ENCODE measurements at regions not wholly inside any gene's neighbourhood (a gene's known extent, or its start where the extent isn't known, plus 50 kb on each side); places are given as distances from the start of the nearest gene placed in this dataset.

DNA sequence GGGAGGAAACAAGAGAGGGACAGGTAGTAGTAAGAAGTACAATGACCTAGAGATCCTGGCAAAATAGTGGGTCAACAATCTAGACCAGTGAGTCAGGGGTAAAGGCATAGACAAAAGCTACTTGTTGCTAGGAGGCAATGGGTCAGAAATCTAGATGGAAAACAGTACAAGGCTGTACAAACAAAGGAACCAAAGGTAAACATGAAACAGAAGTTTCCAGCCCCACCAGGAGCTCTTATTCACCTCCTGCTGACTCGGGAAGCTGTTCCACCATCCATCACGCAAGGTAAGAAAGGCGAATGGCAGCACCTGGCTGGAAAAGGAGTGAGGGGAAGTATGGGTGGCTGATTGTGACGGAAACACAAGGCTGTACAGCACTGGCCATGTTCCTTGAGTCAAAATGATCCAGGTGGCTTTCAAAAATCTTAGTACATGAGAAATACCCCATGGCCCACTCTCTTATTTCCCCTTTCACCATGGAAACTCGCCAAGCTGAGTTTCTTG lies 70.5 kb upstream of the RAI14 start:
- TF ChIP-seq, protein P1, sequence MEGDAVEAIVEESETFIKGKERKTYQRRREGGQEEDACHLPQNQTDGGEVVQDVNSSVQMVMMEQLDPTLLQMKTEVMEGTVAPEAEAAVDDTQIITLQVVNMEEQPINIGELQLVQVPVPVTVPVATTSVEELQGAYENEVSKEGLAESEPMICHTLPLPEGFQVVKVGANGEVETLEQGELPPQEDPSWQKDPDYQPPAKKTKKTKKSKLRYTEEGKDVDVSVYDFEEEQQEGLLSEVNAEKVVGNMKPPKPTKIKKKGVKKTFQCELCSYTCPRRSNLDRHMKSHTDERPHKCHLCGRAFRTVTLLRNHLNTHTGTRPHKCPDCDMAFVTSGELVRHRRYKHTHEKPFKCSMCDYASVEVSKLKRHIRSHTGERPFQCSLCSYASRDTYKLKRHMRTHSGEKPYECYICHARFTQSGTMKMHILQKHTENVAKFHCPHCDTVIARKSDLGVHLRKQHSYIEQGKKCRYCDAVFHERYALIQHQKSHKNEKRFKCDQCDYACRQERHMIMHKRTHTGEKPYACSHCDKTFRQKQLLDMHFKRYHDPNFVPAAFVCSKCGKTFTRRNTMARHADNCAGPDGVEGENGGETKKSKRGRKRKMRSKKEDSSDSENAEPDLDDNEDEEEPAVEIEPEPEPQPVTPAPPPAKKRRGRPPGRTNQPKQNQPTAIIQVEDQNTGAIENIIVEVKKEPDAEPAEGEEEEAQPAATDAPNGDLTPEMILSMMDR (IDR thresholded peaks at IDR 0.05) = no peak
- no peak for ATAC-seq (ENCODE audit: low FRiP score)
- no peak for DNase-seq (ENCODE audit: low spot score)

DNA sequence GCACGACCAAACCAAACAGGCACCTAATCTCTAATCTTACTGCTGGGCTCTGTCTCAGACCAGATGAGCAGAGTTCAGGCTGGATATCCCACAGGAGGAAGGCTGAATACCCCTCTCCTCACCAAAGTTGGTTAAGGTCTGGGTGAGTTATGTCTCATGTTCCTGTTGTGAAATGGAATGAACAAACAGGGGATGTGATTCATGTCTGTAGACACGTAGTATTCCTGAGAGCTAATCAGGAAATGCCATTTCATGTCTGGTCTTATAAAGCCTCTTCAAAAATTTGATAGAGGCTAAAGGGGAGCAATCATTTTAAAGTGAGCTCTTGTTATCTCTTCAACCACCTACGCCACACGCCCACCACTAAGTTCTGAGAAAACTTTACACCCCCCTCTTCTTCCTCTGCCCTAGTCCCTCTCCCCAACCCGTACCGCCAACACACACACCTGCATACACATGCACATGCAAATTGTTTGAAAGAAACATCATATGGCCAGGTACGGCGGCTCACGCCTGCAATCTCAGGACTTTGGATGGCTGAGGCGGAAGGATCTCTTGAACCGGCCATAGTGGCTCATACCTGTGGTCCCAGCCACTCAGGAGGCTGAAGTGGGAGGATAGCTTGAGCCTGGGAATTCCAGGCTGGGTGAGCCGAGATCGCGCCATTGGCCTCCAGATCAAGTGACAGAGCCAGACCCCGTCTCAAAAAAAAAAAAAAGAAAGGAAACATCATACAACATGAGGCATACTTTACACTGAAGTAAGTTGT lies 69.8 kb upstream of the RAI14 start:
- TF ChIP-seq, protein P1 (IDR thresholded peaks at IDR 0.05) = no peak
- ATAC-seq (ENCODE audit: low FRiP score) = peak; percentile 54
- no peak for DNase-seq (ENCODE audit: low spot score)

DNA sequence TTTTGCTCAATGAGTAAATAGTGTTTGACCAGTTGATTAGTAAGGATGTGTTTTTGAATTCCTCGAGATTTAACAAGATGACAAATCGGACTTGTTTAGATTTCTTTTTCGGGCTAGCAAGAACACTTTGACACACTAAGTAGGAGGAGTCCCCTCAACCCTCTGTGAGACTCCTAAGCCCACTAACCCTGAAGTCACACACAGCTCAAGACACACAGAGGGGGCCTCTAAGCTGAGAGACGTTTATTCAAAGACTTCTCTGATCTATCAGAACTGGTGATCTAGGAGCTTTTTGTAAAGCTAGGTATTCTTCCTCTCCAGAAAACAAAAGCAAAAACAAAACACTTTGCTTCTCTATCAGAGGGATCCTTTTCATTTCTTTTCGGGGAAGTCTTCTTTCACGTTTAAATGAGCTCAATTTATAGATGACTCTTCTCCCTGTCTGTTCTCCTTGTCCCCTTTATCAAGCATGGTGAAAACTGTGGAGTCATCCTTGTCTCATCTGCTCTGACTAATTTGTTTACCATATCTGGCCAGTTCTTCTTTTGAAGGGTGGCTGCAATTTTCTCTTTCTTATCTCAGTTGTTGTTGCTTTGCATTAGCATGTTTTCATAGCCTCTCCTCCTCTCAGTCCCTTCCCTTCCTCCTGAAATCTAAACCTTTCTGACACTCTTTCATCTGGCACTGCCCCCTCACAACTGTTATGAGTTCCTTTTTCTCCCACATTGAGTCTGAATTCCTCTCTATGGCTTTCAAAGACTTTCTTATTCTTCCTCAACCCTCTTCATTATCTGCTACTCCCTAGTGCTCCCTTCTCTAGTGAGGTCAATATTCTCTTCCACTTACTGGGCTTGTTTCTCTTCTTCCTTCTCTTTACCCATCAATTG lies 68.5 kb upstream of the RAI14 start:
- DNase-seq (ENCODE audit: low spot score) (no peak), ATAC-seq (ENCODE audit: low FRiP score) (peak; percentile 59)
- TF ChIP-seq, protein P1 (IDR thresholded peaks at IDR 0.05) = no peak

DNA sequence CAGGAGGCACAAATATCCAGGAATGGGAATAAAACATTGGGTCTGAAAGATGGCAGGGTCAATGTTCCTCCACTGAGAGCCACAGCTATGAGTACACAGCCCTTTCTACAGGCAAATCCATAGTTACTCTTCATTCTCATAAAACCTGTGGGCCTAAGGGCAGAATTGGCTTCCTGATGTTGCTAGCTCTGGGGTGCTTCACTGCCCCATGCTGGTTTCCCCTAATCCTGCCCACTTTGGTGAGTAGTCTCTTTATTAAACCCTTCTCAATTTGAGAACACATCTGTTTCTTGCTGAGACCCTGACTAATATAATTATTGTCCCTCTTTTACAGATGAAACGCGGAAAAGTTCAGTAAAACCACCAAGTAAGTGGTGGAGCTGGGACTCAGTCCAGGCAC lies 66.3 kb upstream of the RAI14 start:
- ATAC-seq (ENCODE audit: low FRiP score) (no peak), DNase-seq (ENCODE audit: low spot score) (no peak)
- TF ChIP-seq, protein P1 (IDR thresholded peaks at IDR 0.05) = no peak

DNA sequence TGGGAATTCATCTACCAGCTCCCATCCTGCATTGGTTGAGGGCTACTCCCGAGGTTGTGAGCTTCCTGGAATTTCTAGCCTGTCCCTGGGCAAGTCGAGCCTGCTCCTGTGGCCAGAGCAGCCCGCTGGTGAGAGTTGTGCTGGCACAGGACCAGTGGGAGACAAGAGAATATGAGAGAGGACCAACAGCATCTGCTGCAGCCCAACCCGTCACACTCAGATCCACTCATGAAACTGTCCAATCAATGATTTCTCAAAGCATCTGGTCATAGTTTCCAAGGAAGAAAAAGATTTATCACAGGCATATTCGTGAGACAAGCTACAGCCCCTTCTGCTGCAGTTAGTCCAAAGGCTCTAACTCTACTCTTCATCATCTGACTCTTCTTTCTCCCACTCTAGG lies 64.4 kb upstream of the RAI14 start:
- TF ChIP-seq, protein P1 (IDR thresholded peaks at IDR 0.05) = no peak
- ATAC-seq (ENCODE audit: low FRiP score) (no peak), DNase-seq (ENCODE audit: low spot score) (no peak)

DNA sequence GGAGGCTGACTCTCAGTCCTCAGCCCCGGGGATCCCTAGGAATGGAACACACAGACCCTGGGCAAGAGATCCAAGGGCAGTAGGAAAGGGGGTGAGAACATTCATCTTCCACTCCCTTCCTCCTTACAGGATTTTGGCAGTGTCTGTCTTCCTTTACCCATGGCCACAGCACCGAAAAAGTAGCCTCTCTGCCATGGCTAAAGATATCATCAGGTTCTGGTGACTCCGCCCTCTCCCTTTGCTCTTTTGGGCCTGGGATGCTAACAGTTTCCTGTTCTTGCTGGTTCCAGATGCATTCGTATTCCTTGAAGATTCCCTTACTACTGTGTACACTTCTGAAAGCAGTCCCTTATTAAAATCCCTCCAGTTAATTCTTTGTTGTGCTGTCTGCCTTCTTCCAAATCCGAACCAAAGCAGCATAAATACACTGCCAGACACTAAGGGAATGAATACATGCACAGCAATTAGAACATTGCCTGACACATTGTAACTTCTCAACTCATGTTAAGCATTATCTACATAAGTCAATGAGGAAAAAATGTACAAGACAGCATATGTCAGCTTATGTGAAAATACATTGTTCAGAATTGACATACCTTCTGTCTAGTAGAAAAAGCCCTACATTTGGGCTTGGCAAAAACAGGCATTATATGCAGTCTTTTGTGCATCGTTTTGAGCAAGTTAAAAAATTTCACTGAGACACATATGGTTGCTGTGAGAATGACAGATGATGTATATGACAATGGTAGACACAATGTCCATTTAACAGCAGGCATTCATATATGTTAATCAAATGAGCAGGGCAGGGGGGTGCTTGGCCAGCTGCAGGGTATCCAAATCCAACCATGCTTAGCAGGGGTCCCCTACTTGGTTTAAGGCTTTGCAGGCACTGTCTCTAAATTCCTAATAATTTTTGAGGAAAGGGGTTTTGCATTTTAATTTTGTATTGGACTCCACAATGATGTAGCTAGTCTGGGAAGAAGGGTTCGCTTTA lies 58.8 kb upstream of the RAI14 start:
- ATAC-seq (ENCODE audit: low FRiP score) = no peak
- TF ChIP-seq, protein P1 (IDR thresholded peaks at IDR 0.05) = no peak
- DNase-seq (ENCODE audit: low spot score) = no peak
